ENCODE measurements at regions not wholly inside any gene's neighbourhood (a gene's known extent, or its start where the extent isn't known, plus 50 kb on each side); places are given as distances from the start of the nearest gene placed in this dataset.

GRCh38 chr7:121574109-121574508 is 178.0 kb upstream of the FAM3C start:
- peaks cover 10% of the 10 kb centered on the region; the same call in 1 of the 2 replicates for H3K27me3 ChIP-seq (ENCODE audit: insufficient read depth)
- no peak overlapping the region for H3K9ac ChIP-seq
- H3F3A ChIP-seq (replicated peaks; ENCODE audit: insufficient read depth) = no peaks in the 10 kb centered on the region
- no peak for TF ChIP-seq MAX (IDR thresholded peaks at IDR 0.05; ENCODE audit: low read depth)
- TF ChIP-seq, protein P1, sequence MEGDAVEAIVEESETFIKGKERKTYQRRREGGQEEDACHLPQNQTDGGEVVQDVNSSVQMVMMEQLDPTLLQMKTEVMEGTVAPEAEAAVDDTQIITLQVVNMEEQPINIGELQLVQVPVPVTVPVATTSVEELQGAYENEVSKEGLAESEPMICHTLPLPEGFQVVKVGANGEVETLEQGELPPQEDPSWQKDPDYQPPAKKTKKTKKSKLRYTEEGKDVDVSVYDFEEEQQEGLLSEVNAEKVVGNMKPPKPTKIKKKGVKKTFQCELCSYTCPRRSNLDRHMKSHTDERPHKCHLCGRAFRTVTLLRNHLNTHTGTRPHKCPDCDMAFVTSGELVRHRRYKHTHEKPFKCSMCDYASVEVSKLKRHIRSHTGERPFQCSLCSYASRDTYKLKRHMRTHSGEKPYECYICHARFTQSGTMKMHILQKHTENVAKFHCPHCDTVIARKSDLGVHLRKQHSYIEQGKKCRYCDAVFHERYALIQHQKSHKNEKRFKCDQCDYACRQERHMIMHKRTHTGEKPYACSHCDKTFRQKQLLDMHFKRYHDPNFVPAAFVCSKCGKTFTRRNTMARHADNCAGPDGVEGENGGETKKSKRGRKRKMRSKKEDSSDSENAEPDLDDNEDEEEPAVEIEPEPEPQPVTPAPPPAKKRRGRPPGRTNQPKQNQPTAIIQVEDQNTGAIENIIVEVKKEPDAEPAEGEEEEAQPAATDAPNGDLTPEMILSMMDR (IDR thresholded peaks at IDR 0.05) = no peak
- no peak for TF ChIP-seq SMC3 (IDR thresholded peaks at IDR 0.05; ENCODE audit: low read depth, low read length)
- no peak for TF ChIP-seq TAF1 (IDR thresholded peaks at IDR 0.05; ENCODE audit: borderline replicate concordance, low read depth, low read length)
- no peak for TF ChIP-seq RXRA (IDR thresholded peaks at IDR 0.05; ENCODE audit: borderline replicate concordance, low read depth)
- TF ChIP-seq RCOR1 (IDR thresholded peaks at IDR 0.05; ENCODE audit: low read length) = no peak
- TF ChIP-seq, protein P2, sequence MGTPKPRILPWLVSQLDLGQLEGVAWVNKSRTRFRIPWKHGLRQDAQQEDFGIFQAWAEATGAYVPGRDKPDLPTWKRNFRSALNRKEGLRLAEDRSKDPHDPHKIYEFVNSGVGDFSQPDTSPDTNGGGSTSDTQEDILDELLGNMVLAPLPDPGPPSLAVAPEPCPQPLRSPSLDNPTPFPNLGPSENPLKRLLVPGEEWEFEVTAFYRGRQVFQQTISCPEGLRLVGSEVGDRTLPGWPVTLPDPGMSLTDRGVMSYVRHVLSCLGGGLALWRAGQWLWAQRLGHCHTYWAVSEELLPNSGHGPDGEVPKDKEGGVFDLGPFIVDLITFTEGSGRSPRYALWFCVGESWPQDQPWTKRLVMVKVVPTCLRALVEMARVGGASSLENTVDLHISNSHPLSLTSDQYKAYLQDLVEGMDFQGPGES (IDR thresholded peaks at IDR 0.05; ENCODE audit: low read depth, low read length) = no peak
- no peak for TF ChIP-seq FOXM1 (IDR thresholded peaks at IDR 0.05; ENCODE audit: low read depth)
- TF ChIP-seq SIN3A (IDR thresholded peaks at IDR 0.05; ENCODE audit: borderline replicate concordance, low read depth, low read length) = no peak
- no peak for TF ChIP-seq GATA2 (CRISPR knock-in tag; IDR thresholded peaks at IDR 0.05)
- TF ChIP-seq EZH2phosphoT487 (IDR thresholded peaks at IDR 0.05; ENCODE audit: borderline replicate concordance, low read depth) = no peak
- TF ChIP-seq, protein P3, sequence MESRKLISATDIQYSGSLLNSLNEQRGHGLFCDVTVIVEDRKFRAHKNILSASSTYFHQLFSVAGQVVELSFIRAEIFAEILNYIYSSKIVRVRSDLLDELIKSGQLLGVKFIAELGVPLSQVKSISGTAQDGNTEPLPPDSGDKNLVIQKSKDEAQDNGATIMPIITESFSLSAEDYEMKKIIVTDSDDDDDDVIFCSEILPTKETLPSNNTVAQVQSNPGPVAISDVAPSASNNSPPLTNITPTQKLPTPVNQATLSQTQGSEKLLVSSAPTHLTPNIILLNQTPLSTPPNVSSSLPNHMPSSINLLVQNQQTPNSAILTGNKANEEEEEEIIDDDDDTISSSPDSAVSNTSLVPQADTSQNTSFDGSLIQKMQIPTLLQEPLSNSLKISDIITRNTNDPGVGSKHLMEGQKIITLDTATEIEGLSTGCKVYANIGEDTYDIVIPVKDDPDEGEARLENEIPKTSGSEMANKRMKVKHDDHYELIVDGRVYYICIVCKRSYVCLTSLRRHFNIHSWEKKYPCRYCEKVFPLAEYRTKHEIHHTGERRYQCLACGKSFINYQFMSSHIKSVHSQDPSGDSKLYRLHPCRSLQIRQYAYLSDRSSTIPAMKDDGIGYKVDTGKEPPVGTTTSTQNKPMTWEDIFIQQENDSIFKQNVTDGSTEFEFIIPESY (IDR thresholded peaks at IDR 0.05; ENCODE audit: borderline replicate concordance, low read depth) = no peak
- no peak for TF ChIP-seq JUND (IDR thresholded peaks at IDR 0.05)
- no peak for TF ChIP-seq FOXJ3 (CRISPR knock-in tag; IDR thresholded peaks at IDR 0.05)
- no peak for TF ChIP-seq NRF1 (IDR thresholded peaks at IDR 0.05; ENCODE audit: low read depth, low read length)
- TF ChIP-seq PBX3 (IDR thresholded peaks at IDR 0.05) = no peak
- TF ChIP-seq RAD21 (IDR thresholded peaks at IDR 0.05; ENCODE audit: low read length) = no peak
- TF ChIP-seq MXI1 (IDR thresholded peaks at IDR 0.05; ENCODE audit: low read depth, low read length) = no peak
- TF ChIP-seq GABPA (IDR thresholded peaks at IDR 0.05; ENCODE audit: low read depth) = no peak
- no peak overlapping the region for H2AFZ ChIP-seq (ENCODE audit: low read depth)
- no peaks in the 10 kb centered on the region for H3K36me3 ChIP-seq (replicated peaks in 1 of 2; ENCODE audit: control insufficient read depth in 1 of 2, insufficient read depth in 2 of 2, low read length in 1 of 2)
- no peaks in the 10 kb centered on the region for H3K9me2 ChIP-seq
- H3K4me2 ChIP-seq = no peak overlapping the region
- POLR2A ChIA-PET = no interaction called here
- CTCF ChIA-PET = interaction anchor here (0.7 to 1.4 kb wide), 3 partner anchors 22 to 207 kb away, joined by 3 to 5 read pairs (median 5); no protein-coding TSS in a partner anchor
- no peak for DNase-seq
- no peak overlapping the region for H3K27ac ChIP-seq (ENCODE audit: low read depth in 2 of 2, low read length in 1 of 2)
- H3K4me1 ChIP-seq (ENCODE audit: control insufficient read depth in 1 of 2, insufficient read depth in 2 of 2, low read depth in 1 of 2, low read length in 1 of 2) = peaks cover 0 to 12% of the 10 kb centered on the region in 2 experiments; a peak in 1 of 4 replicates
- no peak overlapping the region for H3K4me3 ChIP-seq (ENCODE audit: low read depth in 2 of 2, low read length in 1 of 2)
- no peaks in the 10 kb centered on the region for H3K79me2 ChIP-seq (ENCODE audit: insufficient read depth)
- H4K20me1 ChIP-seq (ENCODE audit: insufficient read depth) = no peaks in the 10 kb centered on the region
- no peaks in the 10 kb centered on the region for H3K9me3 ChIP-seq

All from SK-N-SH (cell line).